ENCODE measurements at regions not wholly inside any gene's neighbourhood (a gene's known extent, or its start where the extent isn't known, plus 50 kb on each side); places are given as distances from the start of the nearest gene placed in this dataset.

- TF ChIP-seq CTCF (conservative IDR thresholded peaks at IDR 0.05 in 1 of 2, IDR thresholded peaks at IDR 0.05 in 1 of 2; ENCODE audit: low read depth in 1 of 2, low read length in 2 of 2) (no peak), EZH2 (IDR thresholded peaks at IDR 0.05; ENCODE audit: low read length, missing control alignments) (no peak)
These were observed 81.2 kb downstream of the PHAX start for GRCh38 chr5:126681970-126682369.

Data from fibroblast of lung (primary cell).